HUDEP-2 (cell line): ENCODE measurements at regions not wholly inside any gene's neighbourhood (a gene's known extent, or its start where the extent isn't known, plus 50 kb on each side); places are given as distances from the start of the nearest gene placed in this dataset.
A peak's percentile ranks its signal among the peaks of the same experiment; 100 is the strongest.
"Not testable (repeated sequence)": the region's sequence is repeated elsewhere in the genome, so short reads cannot be mapped to it uniquely, and the experiment has no call there.

Source experiments
- DNase-seq, 76 experiments: peaks; one replicate each; lab custom pipeline; 2025; ENCODE audit not compliant: unreplicated experiment in 76 of 76; lab: John Stamatoyannopoulos, UW

DNA sequence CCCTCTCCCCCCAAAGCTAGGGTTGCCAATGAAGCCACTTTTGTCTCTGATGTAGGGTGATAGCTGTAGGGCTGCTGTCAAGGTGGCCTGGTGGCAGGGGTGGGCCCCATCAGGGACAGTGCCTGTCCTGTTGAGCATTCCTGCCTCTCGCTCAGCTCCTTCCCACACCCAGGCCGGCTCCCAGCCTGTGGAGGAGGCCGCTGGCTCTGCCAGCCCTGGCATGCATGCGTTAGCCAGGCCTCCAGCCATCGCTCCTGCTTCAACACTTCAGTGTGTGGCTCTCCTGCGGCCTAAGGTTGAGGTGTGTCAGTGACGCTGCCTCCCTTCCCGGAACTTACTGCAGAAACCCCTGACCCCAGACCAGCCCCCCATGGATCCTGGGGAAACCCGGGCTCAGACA lies 194.5 kb downstream of the TBC1D2B start:
- not testable (repeated sequence) for DNase-seq

- DNase-seq, result no peak
These were observed 195.6 kb downstream of the TBC1D2B start for GRCh38 chr15:77881950-77882349.

- DNase-seq, result not testable (repeated sequence)
These were observed 196.0 kb downstream of the TBC1D2B start for GRCh38 chr15:77881535-77881934.

DNA sequence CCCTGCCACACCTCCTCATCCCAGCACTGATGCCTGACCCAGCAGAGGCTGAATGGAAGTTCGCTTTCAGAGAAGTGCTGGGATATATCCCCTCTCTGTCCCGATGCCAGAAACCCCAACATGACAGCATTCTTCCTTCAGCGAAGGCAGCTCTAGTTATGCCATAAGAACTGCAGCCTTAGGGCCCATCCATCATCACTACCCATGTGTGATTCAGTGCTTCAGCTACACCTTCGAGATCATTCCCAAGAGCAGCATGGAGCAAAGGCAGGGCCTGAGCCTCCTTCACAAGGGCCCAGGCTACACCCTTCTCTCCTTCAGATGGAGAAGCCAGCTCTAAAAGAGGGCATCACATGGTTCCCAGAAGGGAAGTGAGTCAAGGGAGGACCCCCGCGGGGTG lies 198.0 kb downstream of the TBC1D2B start:
- DNase-seq, result not testable (repeated sequence)

- no peak for DNase-seq
These were observed 199.5 kb downstream of the TBC1D2B start for GRCh38 chr15:77877869-77878577.

DNA sequence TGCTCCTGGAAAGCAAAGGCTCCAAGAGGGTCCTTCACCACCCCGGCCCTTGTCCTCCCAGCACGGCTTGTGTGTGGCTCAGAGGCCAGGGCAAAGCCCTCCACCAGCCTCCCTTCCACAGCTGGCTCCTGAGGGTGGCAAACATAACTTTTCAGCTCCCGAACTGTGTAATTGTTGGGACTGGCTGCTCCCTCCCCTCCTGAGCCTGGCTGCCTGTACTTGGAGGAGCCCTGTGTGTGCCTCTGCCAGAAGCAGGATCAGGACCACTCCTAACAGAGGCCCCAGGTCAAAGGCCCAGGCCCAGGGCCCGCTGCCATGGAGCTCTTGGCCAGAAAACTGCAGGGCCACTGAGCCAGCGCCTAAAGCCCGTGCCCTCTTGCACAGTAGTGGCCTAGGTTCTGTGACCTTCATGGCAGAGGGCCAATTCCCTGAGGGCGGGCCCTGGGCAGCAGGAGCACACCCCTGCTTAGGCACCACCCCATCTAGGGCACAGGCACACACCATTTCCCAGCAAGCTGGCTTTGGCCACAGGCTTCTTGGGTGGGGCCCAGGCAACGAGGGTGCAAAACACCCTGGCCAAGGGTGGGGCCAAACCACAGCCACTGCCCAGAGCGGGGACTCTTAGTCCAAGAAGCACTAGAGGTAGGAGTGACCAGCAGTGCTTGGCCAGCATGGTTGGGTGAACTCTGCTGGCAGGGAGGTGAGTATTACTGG lies 201.2 kb downstream of the TBC1D2B start:
- DNase-seq, result not testable (repeated sequence)

GRCh38 chr15:77875066-77875721 lies 202.3 kb downstream of the TBC1D2B start:
- peak in 43 of 76 experiments; percentile 1 to 62 (median 22) for DNase-seq

DNA sequence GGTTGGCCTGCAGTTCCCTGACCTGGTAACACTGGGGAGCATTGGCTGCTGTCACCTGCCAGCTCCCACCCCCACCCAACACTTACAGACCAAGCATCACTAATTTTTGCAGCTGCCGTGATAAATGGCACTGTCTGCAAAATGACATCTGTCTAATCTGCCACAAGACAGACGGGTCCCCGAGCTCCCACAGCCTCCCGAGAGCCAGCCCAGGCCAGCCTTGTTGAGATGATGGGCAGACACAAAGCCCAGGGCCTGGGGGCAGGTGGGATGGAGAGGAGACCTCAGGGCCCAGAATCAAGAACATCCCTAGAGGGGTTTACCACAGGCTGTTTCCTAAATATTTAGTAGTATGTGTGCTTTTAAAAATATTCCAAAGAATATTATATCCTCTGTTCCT lies 203.4 kb downstream of the TBC1D2B start:
- no peak for DNase-seq

GRCh38 chr15:77872521-77873425 lies 204.7 kb downstream of the TBC1D2B start:
- DNase-seq, result not testable (repeated sequence)

- no peak for DNase-seq
These were observed 205.6 kb downstream of the TBC1D2B start for GRCh38 chr15:77871852-77872371.

- DNase-seq, result peak in 50 of 76 experiments; percentile 4 to 63 (median 31)
These were observed 207.1 kb downstream of the TBC1D2B start for GRCh38 chr15:77870195-77871065.

DNA sequence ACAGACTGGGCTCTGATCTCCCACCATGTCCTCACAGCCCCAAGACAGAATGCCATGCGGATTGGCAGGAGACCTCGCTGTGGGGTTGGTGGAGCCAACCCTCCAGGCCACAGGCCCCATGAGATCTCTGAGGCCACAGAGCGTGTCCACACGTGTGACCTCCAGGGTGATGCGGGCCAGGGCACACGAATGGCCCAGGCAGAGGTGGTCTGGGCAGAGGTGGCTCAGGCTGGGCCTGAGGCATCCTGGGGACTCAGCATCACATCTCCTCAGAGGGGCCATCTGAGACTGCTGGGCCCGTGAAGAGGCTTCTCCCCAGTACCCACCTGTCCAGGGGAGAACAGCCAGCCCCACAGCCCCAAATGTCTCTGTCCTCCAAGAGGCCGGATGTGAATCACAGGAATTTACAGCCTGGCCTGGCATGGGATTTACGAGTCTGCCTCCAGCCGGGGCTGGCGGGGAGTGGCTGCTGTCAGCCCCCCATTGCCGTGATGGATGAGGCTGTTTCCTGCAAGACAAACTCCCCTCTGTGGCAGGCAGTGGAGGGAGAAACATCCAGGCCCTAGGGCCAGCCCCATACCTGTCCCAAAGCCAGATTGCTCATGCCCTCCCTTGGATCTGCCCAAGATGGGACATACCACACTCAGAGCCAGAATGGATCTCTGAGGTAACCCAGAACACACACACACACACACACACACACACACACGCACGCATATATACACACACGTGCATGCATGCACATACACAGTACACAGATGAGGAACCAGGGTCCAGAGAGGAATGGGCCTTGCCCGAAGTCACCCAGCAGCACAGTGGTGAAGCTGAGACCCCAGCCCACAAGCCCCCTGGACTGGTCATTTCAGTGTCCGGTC lies 208.3 kb downstream of the TBC1D2B start:
- DNase-seq, result no peak

- not testable (repeated sequence) for DNase-seq
These were observed 209.4 kb downstream of the TBC1D2B start for GRCh38 chr15:77868048-77868629.

GRCh38 chr15:77867266-77868047 lies 210.1 kb downstream of the TBC1D2B start:
- DNase-seq, result no peak

GRCh38 chr15:77866596-77867125 lies 210.8 kb downstream of the TBC1D2B start:
- no peak for DNase-seq

- DNase-seq, result no peak
These were observed 211.3 kb downstream of the TBC1D2B start for GRCh38 chr15:77866186-77866585.

GRCh38 chr15:77865701-77866100 lies 211.8 kb downstream of the TBC1D2B start:
- no peak for DNase-seq
